Hepatocyte (in vitro differentiated cells): ENCODE measurements at regions not wholly inside any gene's neighbourhood (a gene's known extent, or its start where the extent isn't known, plus 50 kb on each side); places are given as distances from the start of the nearest gene placed in this dataset.

Source experiments
- DNase-seq: peaks from one replicate; pipeline ENCODE4 v3.0.0-alpha.2; 2016; ENCODE audit warnings: low spot score
- H2AFZ ChIP-seq: fragments of 200-600 bp; sonication (generic); 2 replicates; pipeline ENCODE4 v1.6.0; 2016; ENCODE audit warnings: antibody characterized with exemption, mild to moderate bottlenecking
- H3K27ac ChIP-seq: fragments of 200-600 bp; sonication (generic); 2 replicates; pipeline ENCODE4 v1.5.1; 2016; ENCODE audit warnings: mild to moderate bottlenecking
- H3K27me3 ChIP-seq: fragments of 200-600 bp; sonication (generic); 2 replicates; pipeline ENCODE4 v1.6.1; 2016
- H3K36me3 ChIP-seq: fragments of 200-600 bp; sonication (generic); replicated peaks from 2 replicates; pipeline ENCODE4 v1.5.1; 2016; ENCODE audit warnings: low read depth; ENCODE audit not compliant: insufficient read depth
- H3K4me1 ChIP-seq: fragments of 200-600 bp; sonication (generic); 2 replicates; pipeline ENCODE4 v1.5.1; 2016; ENCODE audit warnings: mild to moderate bottlenecking, moderate library complexity; ENCODE audit not compliant: insufficient read depth
- H3K4me2 ChIP-seq: fragments of 200-600 bp; sonication (generic); 2 replicates; pipeline ENCODE4 v1.6.0; 2016
- H3K4me3 ChIP-seq: fragments of 200-600 bp; sonication (generic); 2 replicates; pipeline ENCODE4 v1.5.1; 2016; ENCODE audit warnings: mild to moderate bottlenecking
- H3K79me2 ChIP-seq: fragments of 200-600 bp; sonication (generic); 2 replicates; pipeline ENCODE4 v1.6.0; 2017; ENCODE audit warnings: mild to moderate bottlenecking
- H3K9me2 ChIP-seq: fragments of 200-600 bp; sonication (generic); replicated peaks from 2 replicates; pipeline ENCODE4 v1.6.0; 2017; ENCODE audit warnings: mild to moderate bottlenecking; ENCODE audit not compliant: insufficient read depth
- H3K9me3 ChIP-seq: fragments of 200-600 bp; sonication (generic); 2 replicates; pipeline ENCODE4 v1.5.1; 2016; ENCODE audit warnings: low read depth, mild to moderate bottlenecking
- H4K20me1 ChIP-seq: fragments of 200-600 bp; sonication (generic); 2 replicates; pipeline ENCODE4 v1.6.0; 2016; ENCODE audit warnings: mild to moderate bottlenecking; ENCODE audit not compliant: insufficient read depth, poor library complexity, severe bottlenecking
- EZH2 ChIP-seq: fragments of 200-600 bp; sonication (generic); IDR thresholded peaks from 2 replicates; pipeline ENCODE4 v1.6.1; 2016; ENCODE audit warnings: antibody characterized with exemption, mild to moderate bottlenecking, borderline replicate concordance
- EZH2phosphoT487 ChIP-seq: fragments of 200-600 bp; sonication (generic); IDR thresholded peaks from one replicate; pipeline ENCODE4 v1.6.1; 2018; ENCODE audit warnings: antibody characterized with exemption, mild to moderate bottlenecking, low read depth, moderate library complexity; ENCODE audit not compliant: unreplicated experiment, severe bottlenecking
- WGBS: methylation state at CpG from one replicate; pipeline ENCODE4 v1.1.6; 2016; ENCODE audit warnings: low lambda C conversion rate; ENCODE audit errors: missing lambda C conversion rate; 5-methylcytosine and 5-hydroxymethylcytosine counted together
- TF ChIP-seq, protein P1 (sequence below): fragments of 200-600 bp; sonication (generic); IDR thresholded peaks from 2 replicates; pipeline ENCODE4 v1.5.1; 2016; ENCODE audit warnings: antibody characterized with exemption, mild to moderate bottlenecking; ENCODE audit not compliant: poor library complexity

DNA sequence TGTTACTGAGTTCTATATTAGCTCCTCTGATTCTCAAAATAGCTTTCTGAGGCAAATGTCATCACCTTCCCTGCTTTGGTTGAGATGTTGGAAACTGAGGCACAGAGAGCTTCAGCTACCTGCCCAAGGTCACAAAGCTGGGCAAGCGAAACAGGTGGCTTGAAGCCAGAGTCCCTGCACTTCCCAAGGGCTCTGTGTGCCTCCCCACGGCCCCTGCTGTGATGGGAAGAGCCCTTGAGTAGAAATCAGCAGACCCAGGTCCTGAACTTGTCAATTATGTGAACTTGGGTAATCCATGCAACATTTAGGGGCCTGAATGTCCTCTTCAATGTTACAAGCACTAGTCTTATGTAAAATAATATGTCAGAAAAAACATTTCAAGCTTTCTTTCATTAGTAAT is 327.3 kb upstream of the PODXL start:
- TF ChIP-seq EZH2phosphoT487 (no peak), EZH2 (no peak)
- TF ChIP-seq, protein P1, sequence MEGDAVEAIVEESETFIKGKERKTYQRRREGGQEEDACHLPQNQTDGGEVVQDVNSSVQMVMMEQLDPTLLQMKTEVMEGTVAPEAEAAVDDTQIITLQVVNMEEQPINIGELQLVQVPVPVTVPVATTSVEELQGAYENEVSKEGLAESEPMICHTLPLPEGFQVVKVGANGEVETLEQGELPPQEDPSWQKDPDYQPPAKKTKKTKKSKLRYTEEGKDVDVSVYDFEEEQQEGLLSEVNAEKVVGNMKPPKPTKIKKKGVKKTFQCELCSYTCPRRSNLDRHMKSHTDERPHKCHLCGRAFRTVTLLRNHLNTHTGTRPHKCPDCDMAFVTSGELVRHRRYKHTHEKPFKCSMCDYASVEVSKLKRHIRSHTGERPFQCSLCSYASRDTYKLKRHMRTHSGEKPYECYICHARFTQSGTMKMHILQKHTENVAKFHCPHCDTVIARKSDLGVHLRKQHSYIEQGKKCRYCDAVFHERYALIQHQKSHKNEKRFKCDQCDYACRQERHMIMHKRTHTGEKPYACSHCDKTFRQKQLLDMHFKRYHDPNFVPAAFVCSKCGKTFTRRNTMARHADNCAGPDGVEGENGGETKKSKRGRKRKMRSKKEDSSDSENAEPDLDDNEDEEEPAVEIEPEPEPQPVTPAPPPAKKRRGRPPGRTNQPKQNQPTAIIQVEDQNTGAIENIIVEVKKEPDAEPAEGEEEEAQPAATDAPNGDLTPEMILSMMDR: no peak
- Histone ChIP-seq H3K9me2 (no peaks in the 10 kb centered on the region), H4K20me1 (no peaks in the 10 kb centered on the region), H3K4me1 (no peaks in the 10 kb centered on the region), H3K27ac (no peak overlapping the region), H3K4me2 (no peak overlapping the region), H3K79me2 (no peaks in the 10 kb centered on the region), H3K4me3 (no peak overlapping the region), H2AFZ (no peak overlapping the region), H3K9me3 (no peaks in the 10 kb centered on the region), H3K27me3 (no peaks in the 10 kb centered on the region), H3K36me3 (no peaks in the 10 kb centered on the region)
- no peak for DNase-seq
- 63% methylated on average over 2 of the region's 2 CpGs for WGBS

DNA sequence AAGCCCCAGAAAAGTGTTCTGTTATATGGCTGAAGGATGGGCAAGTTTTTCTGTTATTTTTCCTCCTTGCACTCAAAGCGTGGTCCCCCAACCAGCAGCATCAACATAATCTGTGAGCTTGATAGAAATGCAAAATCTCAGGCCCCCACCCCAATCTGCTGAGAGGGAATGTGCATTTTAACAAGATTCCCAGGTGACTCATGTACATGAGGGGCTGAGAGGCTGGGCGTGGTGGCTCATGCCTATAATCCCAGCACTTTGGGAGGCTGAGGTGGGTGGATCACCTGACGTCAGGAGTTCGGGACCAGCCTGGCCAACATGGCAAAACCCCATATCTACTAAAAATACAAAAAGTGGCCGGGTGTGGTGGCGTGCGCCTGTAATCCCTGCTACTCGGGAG is 326.8 kb upstream of the PODXL start:
- Histone ChIP-seq H3K27ac (no peak overlapping the region), H3K9me2 (no peaks in the 10 kb centered on the region), H3K36me3 (no peaks in the 10 kb centered on the region), H3K27me3 (no peaks in the 10 kb centered on the region), H3K9me3 (no peaks in the 10 kb centered on the region), H3K4me3 (no peak overlapping the region), H2AFZ (no peak overlapping the region), H3K4me2 (no peak overlapping the region), H3K4me1 (no peaks in the 10 kb centered on the region), H3K79me2 (no peaks in the 10 kb centered on the region), H4K20me1 (no peaks in the 10 kb centered on the region)
- 77% methylated on average over 7 of the region's 8 CpGs for WGBS
- no peak for DNase-seq
- TF ChIP-seq, protein P1: no peak
- TF ChIP-seq EZH2: no peak
- TF ChIP-seq EZH2phosphoT487: no peak

DNA sequence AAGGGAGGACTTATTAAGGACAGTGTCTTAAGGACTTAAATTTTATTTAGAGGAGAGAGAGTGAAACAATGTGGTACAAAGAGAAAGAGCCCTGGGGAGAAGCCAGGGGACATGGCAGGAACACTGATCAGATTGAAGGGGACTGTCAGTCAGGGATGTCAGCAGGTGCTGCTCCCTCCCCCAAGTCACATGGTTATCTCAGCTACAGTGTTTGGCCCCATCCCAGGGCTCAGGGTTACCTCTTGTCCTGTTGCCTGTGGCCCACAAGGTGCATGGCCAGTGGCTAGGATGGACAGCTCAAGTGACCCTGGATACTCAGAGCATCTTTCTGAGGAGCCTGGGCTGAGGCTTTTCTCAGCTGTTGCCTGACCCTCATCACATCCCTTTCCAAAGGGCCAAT is 325.9 kb upstream of the PODXL start:
- H3K9me2 ChIP-seq: no peaks in the 10 kb centered on the region
- H3K4me1 ChIP-seq: no peaks in the 10 kb centered on the region
- no peaks in the 10 kb centered on the region for H4K20me1 ChIP-seq
- no peak for DNase-seq
- H3K36me3 ChIP-seq: no peaks in the 10 kb centered on the region
- no peaks in the 10 kb centered on the region for H3K9me3 ChIP-seq
- no peak overlapping the region for H3K4me2 ChIP-seq
- no peak overlapping the region for H3K4me3 ChIP-seq
- H3K27me3 ChIP-seq: no peaks in the 10 kb centered on the region
- H2AFZ ChIP-seq: no peak overlapping the region
- no peak overlapping the region for H3K27ac ChIP-seq
- no peak for TF ChIP-seq EZH2
- TF ChIP-seq, protein P1: no peak
- no peak for TF ChIP-seq EZH2phosphoT487
- H3K79me2 ChIP-seq: no peaks in the 10 kb centered on the region

DNA sequence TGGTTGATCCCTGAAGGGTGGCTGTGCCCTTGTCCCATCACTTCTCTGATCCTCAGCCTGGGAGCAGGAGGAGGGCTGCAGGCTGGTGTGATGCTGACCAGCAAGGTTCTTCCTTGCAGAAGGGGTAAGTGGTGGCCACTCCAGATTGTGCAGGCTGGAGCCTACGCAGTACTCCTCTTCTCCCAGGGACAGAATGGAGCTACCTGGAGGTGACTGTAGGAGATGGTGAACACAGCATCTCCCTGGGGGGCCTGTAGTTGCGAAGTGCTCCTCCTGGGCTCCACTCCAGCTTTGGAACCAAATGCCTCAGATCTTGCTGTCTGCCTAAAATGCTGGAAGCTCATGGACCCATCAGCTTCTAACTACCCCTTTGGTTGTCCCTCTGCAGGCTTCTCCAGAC is 323.6 kb upstream of the PODXL start:
- no peaks in the 10 kb centered on the region for H4K20me1 ChIP-seq
- H3K36me3 ChIP-seq: no peaks in the 10 kb centered on the region
- no peaks in the 10 kb centered on the region for H3K79me2 ChIP-seq
- no peaks in the 10 kb centered on the region for H3K9me3 ChIP-seq
- H2AFZ ChIP-seq: no peak overlapping the region
- no peak overlapping the region for H3K4me3 ChIP-seq
- DNase-seq: no peak
- no peaks in the 10 kb centered on the region for H3K9me2 ChIP-seq
- H3K27me3 ChIP-seq: no peaks in the 10 kb centered on the region
- H3K4me2 ChIP-seq: no peak overlapping the region
- WGBS: 92% methylated on average over 2 of the region's 2 CpGs
- TF ChIP-seq, protein P1: no peak
- no peak for TF ChIP-seq EZH2
- no peak for TF ChIP-seq EZH2phosphoT487
- H3K4me1 ChIP-seq: no peaks in the 10 kb centered on the region
- H3K27ac ChIP-seq: no peak overlapping the region
